ENCODE measurements at regions not wholly inside any gene's neighbourhood (a gene's known extent, or its start where the extent isn't known, plus 50 kb on each side); places are given as distances from the start of the nearest gene placed in this dataset.

- H3K9me3 ChIP-seq, result no peaks in the 10 kb centered on the region
- TF ChIP-seq POLR2A (IDR thresholded peaks at IDR 0.05), result no peak
- TF ChIP-seq CTCF (IDR thresholded peaks at IDR 0.05), result no peak
- no peak for TF ChIP-seq POLR2AphosphoS5 (IDR thresholded peaks at IDR 0.05)
- H3K27ac ChIP-seq, result no peak overlapping the region
- no peak for DNase-seq (ENCODE audit: low spot score)
- 14% methylated on average over 5 of the region's 5 CpGs for WGBS
- intact Hi-C loops (cut with DNase I), result no loop called here
- H3K4me1 ChIP-seq (replicated peaks), result no peaks in the 10 kb centered on the region
- no peak overlapping the region for H3K4me3 ChIP-seq
- no peaks in the 10 kb centered on the region for H3K36me3 ChIP-seq
- H3K27me3 ChIP-seq (replicated peaks; ENCODE audit: insufficient read depth), result no peaks in the 10 kb centered on the region
These were observed 76.0 kb upstream of the AP1S2 start for GRCh38 chrX:15930585-15930984.

GRCh38 chrX:15929194-15929593 is 74.6 kb upstream of the AP1S2 start:
- Histone ChIP-seq H3K27ac (no peak overlapping the region), H3K4me3 (no peak overlapping the region), H3K27me3 (replicated peaks; ENCODE audit: insufficient read depth) (no peaks in the 10 kb centered on the region), H3K4me1 (replicated peaks) (no peaks in the 10 kb centered on the region), H3K36me3 (no peaks in the 10 kb centered on the region), H3K9me3 (no peaks in the 10 kb centered on the region)
- no peak for DNase-seq (ENCODE audit: low spot score)
- intact Hi-C loops (cut with DNase I), result no loop called here
- WGBS, result 42% methylated on average over 2 of the region's 2 CpGs
- no peak for TF ChIP-seq POLR2A (IDR thresholded peaks at IDR 0.05)
- TF ChIP-seq CTCF (IDR thresholded peaks at IDR 0.05), result no peak
- TF ChIP-seq POLR2AphosphoS5 (IDR thresholded peaks at IDR 0.05), result no peak

- no peak for DNase-seq (ENCODE audit: low spot score)
- H3K4me1 ChIP-seq (replicated peaks), result no peaks in the 10 kb centered on the region
- no peaks in the 10 kb centered on the region for H3K27me3 ChIP-seq (replicated peaks; ENCODE audit: insufficient read depth)
- H3K4me3 ChIP-seq, result no peak overlapping the region
- no peaks in the 10 kb centered on the region for H3K9me3 ChIP-seq
- H3K27ac ChIP-seq, result no peak overlapping the region
- H3K36me3 ChIP-seq, result no peaks in the 10 kb centered on the region
- TF ChIP-seq POLR2A (IDR thresholded peaks at IDR 0.05), result no peak
- no peak for TF ChIP-seq CTCF (IDR thresholded peaks at IDR 0.05)
- TF ChIP-seq POLR2AphosphoS5 (IDR thresholded peaks at IDR 0.05), result no peak
- intact Hi-C loops (cut with DNase I), result no loop called here
- WGBS, result 36% methylated on average over 1 of the region's 1 CpG
These were observed 72.0 kb upstream of the AP1S2 start for GRCh38 chrX:15926622-15927021.

GRCh38 chrX:15918003-15918402 is 63.4 kb upstream of the AP1S2 start:
- WGBS, result 90% methylated on average over 1 of the region's 1 CpG

More at GRCh38 chrX:15918003-15918402, 63.4 kb upstream of the AP1S2 start:
- TF ChIP-seq CTCF (IDR thresholded peaks at IDR 0.05), result no peak
- TF ChIP-seq POLR2A (IDR thresholded peaks at IDR 0.05), result no peak
- no peak for TF ChIP-seq POLR2AphosphoS5 (IDR thresholded peaks at IDR 0.05)
- Histone ChIP-seq H3K36me3 (no peaks in the 10 kb centered on the region), H3K27ac (no peak overlapping the region), H3K9me3 (no peaks in the 10 kb centered on the region), H3K4me3 (no peak overlapping the region), H3K4me1 (replicated peaks) (no peaks in the 10 kb centered on the region), H3K27me3 (replicated peaks; ENCODE audit: insufficient read depth) (no peaks in the 10 kb centered on the region)
- intact Hi-C loops (cut with DNase I), result no loop called here
- DNase-seq (ENCODE audit: low spot score), result no peak

Data from prostate gland (tissue), 2 donors.